ENCODE measurements at regions not wholly inside any gene's neighbourhood (a gene's known extent, or its start where the extent isn't known, plus 50 kb on each side); places are given as distances from the start of the nearest gene placed in this dataset.

DNA sequence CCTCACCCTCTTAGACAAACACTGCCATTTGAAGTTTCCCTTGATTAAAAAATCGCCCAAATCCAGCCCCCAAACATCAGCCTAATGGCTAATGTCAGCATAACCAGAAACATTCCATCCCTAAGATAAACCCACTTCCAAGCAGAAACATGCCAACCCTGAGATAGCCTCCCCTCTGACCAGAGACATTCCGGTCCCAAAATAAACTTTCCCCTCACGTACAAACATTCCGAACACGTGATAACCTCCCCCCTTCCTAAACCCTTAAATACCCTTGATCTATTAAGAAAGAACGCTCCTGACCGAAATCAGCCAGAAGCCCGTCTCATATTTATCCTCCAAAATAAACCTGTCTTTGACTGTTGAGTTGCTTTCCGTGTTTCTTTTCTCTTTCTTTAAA is 237.2 kb downstream of the ASMT start (continued):
- TF ChIP-seq, protein P1, sequence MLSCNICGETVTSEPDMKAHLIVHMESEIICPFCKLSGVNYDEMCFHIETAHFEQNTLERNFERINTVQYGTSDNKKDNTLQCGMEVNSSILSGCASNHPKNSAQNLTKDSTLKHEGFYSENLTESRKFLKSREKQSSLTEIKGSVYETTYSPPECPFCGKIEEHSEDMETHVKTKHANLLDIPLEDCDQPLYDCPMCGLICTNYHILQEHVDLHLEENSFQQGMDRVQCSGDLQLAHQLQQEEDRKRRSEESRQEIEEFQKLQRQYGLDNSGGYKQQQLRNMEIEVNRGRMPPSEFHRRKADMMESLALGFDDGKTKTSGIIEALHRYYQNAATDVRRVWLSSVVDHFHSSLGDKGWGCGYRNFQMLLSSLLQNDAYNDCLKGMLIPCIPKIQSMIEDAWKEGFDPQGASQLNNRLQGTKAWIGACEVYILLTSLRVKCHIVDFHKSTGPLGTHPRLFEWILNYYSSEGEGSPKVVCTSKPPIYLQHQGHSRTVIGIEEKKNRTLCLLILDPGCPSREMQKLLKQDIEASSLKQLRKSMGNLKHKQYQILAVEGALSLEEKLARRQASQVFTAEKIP (CRISPR knock-in tag; IDR thresholded peaks at IDR 0.05; ENCODE audit: borderline replicate concordance) = no peak

DNA sequence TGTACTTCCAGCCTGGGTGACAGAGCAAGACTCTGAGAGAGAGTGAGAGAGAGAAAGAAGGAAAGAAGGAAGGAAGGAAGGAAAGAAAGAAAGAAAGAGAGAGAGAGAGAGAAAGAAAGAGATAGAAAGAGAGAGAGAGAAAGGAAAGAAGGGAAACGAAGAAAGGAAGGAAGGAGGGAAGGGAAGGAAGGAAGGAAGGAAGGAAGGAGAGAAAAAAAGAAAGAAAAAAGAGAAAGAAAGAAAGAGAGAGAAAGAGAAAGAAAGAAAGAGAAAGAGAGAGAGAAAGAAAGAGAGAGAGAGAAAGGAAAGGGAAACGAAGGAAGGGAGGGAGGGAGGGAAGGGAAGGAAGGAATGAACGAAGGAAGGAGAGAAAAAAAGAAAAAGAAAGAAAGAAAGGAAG is 238.6 kb downstream of the ASMT start:
- H3K4me2 ChIP-seq (ENCODE audit: low read depth, low read length) = no peak overlapping the region
- H3K27ac ChIP-seq (ENCODE audit: extremely low read length, insufficient read depth, low read length) = no peak overlapping the region
- DNase-seq (ENCODE audit: low spot score) (no peak), FAIRE-seq (no peak), ATAC-seq (no peak)
- POLR2A ChIA-PET = no interaction called here
- intact Hi-C loops (cut with micrococcal nuclease; ENCODE audit: unreplicated experiment) = no loop called here
- H2AFZ ChIP-seq (ENCODE audit: low read length) = no peak overlapping the region
- TF ChIP-seq MED8 (CRISPR knock-in tag; IDR thresholded peaks at IDR 0.05; ENCODE audit: insufficient replicate concordance) (no peak), ELF4 (CRISPR knock-in tag; IDR thresholded peaks at IDR 0.05; ENCODE audit: borderline replicate concordance) (no peak), NFYB (CRISPR knock-in tag; IDR thresholded peaks at IDR 0.05) (no peak), SMARCC2 (IDR thresholded peaks at IDR 0.05) (no peak), ZNF234 (CRISPR knock-in tag; conservative IDR thresholded peaks at IDR 0.05) (no peak), ZNF670 (CRISPR knock-in tag; IDR thresholded peaks at IDR 0.05; ENCODE audit: borderline replicate concordance) (no peak), ZFP37 (CRISPR knock-in tag; IDR thresholded peaks at IDR 0.05; ENCODE audit: borderline replicate concordance) (no peak)
- TF ChIP-seq, protein P2, sequence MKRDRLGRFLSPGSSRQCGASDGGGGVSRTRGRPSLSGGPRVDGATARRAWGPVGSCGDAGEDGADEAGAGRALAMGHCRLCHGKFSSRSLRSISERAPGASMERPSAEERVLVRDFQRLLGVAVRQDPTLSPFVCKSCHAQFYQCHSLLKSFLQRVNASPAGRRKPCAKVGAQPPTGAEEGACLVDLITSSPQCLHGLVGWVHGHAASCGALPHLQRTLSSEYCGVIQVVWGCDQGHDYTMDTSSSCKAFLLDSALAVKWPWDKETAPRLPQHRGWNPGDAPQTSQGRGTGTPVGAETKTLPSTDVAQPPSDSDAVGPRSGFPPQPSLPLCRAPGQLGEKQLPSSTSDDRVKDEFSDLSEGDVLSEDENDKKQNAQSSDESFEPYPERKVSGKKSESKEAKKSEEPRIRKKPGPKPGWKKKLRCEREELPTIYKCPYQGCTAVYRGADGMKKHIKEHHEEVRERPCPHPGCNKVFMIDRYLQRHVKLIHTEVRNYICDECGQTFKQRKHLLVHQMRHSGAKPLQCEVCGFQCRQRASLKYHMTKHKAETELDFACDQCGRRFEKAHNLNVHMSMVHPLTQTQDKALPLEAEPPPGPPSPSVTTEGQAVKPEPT (CRISPR knock-in tag; IDR thresholded peaks at IDR 0.05; ENCODE audit: low read depth) = no peak
- TF ChIP-seq, protein P3, sequence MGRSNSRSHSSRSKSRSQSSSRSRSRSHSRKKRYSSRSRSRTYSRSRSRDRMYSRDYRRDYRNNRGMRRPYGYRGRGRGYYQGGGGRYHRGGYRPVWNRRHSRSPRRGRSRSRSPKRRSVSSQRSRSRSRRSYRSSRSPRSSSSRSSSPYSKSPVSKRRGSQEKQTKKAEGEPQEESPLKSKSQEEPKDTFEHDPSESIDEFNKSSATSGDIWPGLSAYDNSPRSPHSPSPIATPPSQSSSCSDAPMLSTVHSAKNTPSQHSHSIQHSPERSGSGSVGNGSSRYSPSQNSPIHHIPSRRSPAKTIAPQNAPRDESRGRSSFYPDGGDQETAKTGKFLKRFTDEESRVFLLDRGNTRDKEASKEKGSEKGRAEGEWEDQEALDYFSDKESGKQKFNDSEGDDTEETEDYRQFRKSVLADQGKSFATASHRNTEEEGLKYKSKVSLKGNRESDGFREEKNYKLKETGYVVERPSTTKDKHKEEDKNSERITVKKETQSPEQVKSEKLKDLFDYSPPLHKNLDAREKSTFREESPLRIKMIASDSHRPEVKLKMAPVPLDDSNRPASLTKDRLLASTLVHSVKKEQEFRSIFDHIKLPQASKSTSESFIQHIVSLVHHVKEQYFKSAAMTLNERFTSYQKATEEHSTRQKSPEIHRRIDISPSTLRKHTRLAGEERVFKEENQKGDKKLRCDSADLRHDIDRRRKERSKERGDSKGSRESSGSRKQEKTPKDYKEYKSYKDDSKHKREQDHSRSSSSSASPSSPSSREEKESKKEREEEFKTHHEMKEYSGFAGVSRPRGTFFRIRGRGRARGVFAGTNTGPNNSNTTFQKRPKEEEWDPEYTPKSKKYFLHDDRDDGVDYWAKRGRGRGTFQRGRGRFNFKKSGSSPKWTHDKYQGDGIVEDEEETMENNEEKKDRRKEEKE (IDR thresholded peaks at IDR 0.05) = no peak
- no TSS peak for BruUV-seq (replicated peaks)
- no peak overlapping the region for H3K9ac ChIP-seq (ENCODE audit: insufficient read depth, low read depth, low read length)
- H3K27me3 ChIP-seq (ENCODE audit: control insufficient read depth in 1 of 2, insufficient read depth in 2 of 2, low read length in 2 of 2) = peaks cover 1 to 7% of the 10 kb centered on the region in 2 experiments; a peak in 1 of 5 replicates
- CTCF ChIA-PET (ENCODE audit: low intra/inter-chr PET ratio, low total read pairs) = no interaction called here
- no peaks in the 10 kb centered on the region for H3K79me2 ChIP-seq (ENCODE audit: insufficient read depth, low read length)
- H3K36me3 ChIP-seq (replicated peaks in 1 of 2; ENCODE audit: control insufficient read depth in 1 of 2, insufficient read depth in 2 of 2, low read length in 2 of 2) = no peaks in the 10 kb centered on the region
- no peaks in the 10 kb centered on the region for H4K20me1 ChIP-seq (ENCODE audit: insufficient read depth, low read length)
- WGBS (ENCODE audit: low lambda C conversion rate) = 4% methylated on average over 3 of the region's 3 CpGs
- H3K4me1 ChIP-seq (ENCODE audit: insufficient read depth, low read length) = no peaks in the 10 kb centered on the region
- in situ Hi-C loops (cut with HindIII; ENCODE audit: extremely low pct_ligation_motif_present, low pct_unique_long_range_greater_than_20kb) = no loop called here
- no peaks in the 10 kb centered on the region for H3K9me3 ChIP-seq (ENCODE audit: low read length)
- no peak overlapping the region for H3K4me3 ChIP-seq (replicated peaks in 1 of 3; ENCODE audit: insufficient read depth in 1 of 3, low read depth in 2 of 3, low read length in 3 of 3)

All from HepG2 (cell line).